Skin of body (tissue), 1 donor: ENCODE measurements at regions not wholly inside any gene's neighbourhood (a gene's known extent, or its start where the extent isn't known, plus 50 kb on each side); places are given as distances from the start of the nearest gene placed in this dataset.
"Not testable (repeated sequence)": the region's sequence is repeated elsewhere in the genome, so short reads cannot be mapped to it uniquely, and the experiment has no call there.

Experiments
- DNase-seq: peaks from one replicate; lab custom pipeline; 2025; lab: John Stamatoyannopoulos, UW

DNA sequence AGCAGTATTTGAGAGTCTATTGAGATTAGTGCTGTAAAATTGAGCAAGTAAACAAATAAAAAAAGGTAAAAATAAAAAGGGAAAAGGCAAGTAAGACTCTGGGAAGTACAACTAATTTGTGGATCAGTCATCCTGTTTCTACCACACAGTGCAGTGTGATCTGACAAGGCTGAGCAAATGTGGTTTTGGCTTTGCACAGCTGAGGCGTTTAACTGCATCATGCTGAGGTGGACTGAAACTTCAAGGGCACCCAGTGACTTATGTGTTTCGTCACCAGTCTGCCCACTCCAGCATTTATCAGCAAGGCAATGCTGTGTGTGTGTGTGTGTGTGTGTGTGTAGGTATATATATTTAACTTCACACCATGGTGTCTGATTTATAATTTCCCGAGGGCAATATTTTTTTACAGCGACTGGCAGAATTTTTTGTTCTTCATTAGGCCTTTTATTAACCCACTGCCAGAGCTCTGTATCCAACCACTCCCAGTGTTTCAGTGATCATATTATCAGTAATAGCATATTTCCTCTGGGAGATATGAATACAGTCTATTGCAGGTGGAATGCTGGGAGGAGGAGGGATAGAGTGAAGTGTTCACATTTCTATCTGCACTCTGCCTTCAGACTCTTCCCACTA, 131.5 kb upstream of the SATB1 start:
- DNase-seq: no peak

- DNase-seq: no peak
Measured at GRCh38 chr3:18556001-18556408, 130.9 kb upstream of the SATB1 start.

DNA sequence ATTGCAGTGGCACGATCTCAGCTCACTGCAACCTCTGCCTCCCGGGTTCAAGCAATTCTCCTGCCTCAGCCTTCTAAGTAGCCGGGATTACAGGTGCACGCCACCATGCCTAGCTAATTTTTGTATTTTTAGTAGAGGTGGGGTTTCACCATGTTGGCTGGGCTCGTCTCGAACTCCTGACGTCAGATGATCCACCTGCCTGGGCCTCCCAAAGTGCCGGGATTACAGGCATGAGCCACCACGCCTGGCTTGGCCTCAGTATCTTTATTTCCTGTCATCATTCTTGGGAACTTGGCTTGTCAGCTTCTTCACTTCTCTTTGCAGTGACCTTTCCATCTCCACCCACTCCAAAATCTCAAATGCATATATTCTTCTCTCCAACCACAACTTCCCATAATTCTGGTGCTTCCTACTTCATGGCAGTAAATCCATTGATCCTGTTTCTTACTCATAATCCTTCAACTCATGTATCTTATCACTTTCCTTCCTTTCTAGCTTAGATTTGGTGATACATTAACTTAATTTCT, 127.5 kb upstream of the SATB1 start:
- not testable (repeated sequence) for DNase-seq

DNA sequence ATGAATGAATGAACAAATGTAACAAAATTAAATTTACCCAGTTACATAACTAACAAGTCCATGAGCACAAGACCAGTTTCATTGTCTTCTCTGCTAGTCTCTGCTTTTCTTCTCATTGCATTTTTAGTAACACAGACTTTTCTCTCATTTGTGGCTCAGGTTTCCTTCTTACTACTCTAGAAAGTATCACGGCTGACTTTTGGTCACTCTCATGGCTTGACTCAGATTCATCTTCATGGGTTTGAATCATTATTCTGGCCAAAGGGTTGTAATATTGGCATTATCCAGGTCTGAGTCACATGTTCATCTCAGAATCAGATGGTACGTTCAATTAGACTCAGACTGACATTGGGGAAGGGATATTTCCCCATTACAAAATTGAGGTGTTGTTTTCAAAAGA, 121.5 kb upstream of the SATB1 start:
- no peak for DNase-seq

DNA sequence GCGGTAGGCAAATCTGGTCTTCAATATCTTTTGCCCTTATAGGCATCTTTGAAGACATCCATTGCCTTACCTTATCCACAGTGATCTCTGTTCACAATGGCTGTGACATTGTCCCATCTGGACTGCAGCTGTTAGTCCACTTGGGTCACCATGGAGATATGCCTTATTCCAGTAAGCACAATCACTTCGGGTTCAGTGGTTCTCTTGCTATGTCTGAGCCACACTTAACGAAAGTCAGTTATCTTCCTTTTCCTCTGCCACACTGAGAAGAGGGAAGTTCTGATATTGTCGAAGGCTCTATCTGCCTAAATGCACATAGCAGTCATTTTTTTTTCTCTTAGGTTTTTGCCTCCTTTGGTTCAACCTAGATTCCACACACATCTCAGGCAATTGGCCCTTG, 119.0 kb upstream of the SATB1 start:
- no peak for DNase-seq

DNA sequence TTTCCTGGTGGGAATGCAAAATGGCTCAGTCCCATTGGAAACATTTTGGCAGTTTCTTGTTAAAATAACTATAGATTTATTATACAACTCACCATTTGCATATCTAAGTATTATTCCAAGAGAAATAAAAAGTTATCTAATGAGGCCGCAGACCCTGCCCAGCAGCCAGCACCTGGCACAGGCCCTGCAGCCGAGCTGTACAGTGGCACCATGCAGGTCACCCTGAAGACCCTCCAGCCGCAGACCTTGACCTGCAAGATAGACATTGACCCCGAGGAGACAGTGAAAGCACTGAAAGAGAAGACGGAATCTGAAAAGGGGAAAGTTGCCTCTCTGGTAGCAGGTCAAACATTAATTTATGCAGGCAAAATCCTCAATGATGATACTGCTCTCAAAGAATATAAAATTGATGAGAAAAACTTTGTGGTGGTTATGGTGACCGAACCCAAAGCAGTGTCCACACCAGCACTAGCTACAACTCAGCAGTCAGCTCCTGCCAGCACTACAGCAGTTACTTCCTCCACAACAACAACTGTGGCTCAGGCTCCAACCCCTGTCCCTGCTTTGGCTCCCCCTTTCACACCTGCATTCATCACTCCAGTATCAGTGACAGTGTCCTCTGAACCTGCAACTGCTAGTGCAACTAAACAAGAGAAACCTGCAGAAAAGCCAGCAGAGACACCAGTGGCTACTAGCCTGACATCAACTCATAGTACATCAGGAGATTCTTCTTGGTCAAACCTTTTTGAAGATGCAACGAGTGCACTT, 113.5 kb upstream of the SATB1 start:
- DNase-seq: no peak

GRCh38 chr3:18533039-18533438, 107.9 kb upstream of the SATB1 start:
- DNase-seq: no peak

DNA sequence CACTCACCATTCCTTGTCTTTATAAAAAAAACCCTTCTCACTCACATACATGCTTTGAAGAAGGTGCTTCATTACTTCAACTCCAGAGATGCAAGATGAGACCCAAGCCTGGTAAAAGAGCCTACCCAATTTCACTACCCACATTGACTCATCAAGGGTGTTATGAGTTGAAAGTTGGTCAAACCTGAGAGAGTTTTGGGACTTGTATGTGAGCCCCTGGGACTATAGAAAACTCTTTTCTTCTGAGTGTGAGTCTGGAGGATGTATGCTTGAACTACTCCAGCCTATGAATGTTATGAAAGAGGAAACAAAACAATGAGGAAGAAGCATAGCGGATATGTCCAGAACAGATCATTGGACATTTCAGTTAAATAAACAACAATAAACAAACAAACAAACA, 106.5 kb upstream of the SATB1 start:
- no peak for DNase-seq

- DNase-seq: no peak
Measured at GRCh38 chr3:18529631-18530030, 104.5 kb upstream of the SATB1 start.

DNA sequence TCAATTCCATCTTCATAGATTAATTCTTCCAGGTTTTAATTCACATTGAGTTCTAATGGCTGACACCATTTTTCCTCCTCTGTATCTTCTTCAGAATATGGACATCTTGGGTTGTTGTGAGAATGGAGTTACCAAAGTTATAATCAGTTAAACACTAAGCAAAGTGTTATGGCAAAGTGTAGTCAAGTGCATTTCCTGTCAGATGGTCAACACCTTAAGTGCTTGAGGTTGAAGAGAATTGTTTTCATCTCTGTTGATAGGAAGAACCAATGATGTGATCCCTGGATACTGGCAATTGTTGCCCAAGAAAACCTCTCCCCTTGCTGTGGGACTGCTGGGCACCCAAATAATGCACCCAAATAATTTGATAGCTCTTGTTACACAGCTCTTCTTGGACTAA, 102.6 kb upstream of the SATB1 start:
- DNase-seq: no peak

DNA sequence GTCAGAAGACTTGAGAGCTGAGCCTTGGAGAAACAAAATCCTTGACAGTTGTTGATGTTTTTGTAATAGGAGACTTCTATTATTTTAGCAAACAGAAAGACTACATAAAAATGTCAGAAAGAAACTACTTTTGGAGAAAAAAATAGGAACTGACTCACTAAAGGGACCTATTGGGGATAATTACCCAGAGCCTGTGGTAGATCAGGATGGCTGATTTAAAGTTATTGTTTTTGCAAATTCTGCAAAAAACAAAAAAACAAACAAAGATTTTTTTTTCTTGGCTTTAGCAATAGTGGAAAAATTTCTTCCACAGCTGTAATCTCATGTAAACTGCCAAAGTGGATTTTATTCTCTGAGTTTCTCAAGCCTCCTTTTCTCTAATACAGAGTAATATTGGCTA, 101.5 kb upstream of the SATB1 start:
- DNase-seq: no peak

GRCh38 chr3:18516170-18516569, 91.0 kb upstream of the SATB1 start:
- DNase-seq: not testable (repeated sequence)

GRCh38 chr3:18513091-18513490, 88.0 kb upstream of the SATB1 start:
- no peak for DNase-seq

DNA sequence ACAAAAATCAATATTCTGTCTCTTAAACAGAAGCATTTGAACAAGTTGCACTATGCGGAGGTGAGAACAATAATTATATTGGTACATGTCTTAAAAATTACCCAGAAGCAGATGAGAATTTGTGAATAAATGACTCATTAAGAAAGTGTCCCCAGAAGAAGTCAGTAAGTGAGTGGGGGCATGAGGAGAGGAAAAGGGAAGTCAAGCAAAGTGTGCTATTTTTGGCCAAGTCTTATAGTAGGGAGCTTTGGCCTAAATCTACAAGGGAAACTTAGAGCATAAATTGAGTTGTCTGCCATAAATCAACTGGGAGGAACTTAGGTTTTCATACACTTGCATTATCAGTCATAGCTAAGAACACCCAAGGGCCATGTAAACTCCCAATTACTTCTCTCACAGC, 86.9 kb upstream of the SATB1 start:
- DNase-seq: no peak

DNA sequence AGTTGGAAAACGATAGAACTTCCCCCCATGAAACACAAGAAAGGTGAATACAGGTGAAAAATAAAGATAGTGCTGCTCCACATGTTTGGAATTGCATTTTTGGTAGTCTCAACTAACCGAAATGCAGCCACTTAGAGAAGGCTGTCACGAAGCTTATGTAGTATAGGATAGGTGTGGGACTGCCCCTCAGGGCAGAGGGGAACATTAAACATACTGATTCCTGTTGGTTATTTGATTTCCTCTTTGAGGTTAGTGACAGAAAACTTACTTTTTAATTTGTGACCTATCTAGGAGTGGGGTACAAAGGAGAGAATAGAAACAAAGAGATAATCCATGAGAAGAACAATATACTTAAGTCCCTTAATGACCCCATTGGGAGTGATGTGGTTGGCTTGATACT, 85.8 kb upstream of the SATB1 start:
- no peak for DNase-seq

DNA sequence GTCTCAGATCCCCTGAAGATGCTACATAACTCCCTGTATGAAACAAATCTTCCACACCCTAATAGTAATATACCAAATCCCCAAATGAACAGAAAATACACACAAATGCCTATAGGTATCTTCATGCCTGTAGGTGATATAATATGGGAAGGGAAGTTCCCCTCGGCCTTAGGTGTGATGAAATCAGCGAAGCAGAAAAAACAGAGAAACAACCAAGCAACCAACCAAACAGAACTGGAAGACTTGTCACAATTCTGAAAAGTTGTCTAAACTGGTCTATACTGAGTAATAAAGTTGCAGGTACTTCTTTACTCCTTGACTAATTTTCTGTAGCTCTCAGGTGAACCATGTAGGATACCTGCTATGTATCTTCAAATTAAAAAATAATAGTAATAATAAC, 82.2 kb upstream of the SATB1 start:
- DNase-seq: no peak

DNA sequence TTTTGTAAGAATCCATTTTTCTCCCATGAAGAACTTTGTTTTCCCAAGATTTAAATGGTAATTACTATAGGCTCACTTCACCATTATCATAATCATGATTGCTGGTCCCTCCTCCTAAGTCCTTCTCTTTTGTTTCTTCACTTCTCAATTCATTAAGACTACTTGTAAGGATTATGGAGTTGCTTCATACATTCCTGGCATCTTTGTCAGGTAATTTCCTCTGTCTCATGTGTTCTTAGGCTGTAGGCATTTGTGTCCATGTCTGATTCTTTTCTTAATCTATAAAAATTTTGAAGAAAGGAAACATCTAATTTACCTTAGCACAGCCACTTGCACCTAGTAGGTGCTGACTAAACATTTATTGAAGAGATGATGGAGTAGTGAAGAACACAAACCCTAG, 79.9 kb upstream of the SATB1 start:
- DNase-seq: no peak

- DNase-seq: no peak
Measured at GRCh38 chr3:18501679-18502343, 76.7 kb upstream of the SATB1 start.

GRCh38 chr3:18500322-18500721, 75.2 kb upstream of the SATB1 start:
- DNase-seq: no peak

- DNase-seq: no peak
Measured at GRCh38 chr3:18499301-18499700, 74.2 kb upstream of the SATB1 start.

DNA sequence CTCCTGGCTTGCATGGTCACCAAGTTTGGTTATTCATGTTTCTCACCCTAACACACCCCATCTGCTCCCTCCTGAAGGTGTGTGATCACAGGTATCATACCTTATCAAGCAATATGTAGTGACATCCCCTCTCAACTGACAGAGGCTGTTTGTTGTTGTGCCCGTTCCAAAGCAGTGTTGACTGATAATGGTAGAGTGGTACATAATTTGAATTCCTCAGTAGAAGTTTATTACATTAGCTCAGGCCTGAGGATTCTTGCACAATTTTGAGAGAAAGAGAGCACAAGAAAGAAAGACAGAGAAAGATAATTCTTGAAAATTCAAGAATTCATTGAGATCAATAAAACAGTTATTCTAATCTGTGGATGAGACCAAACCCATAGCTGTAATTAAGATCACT, 69.1 kb upstream of the SATB1 start:
- DNase-seq: no peak

GRCh38 chr3:18489939-18490338, 64.8 kb upstream of the SATB1 start:
- DNase-seq: no peak

GRCh38 chr3:18483226-18483625, 58.1 kb upstream of the SATB1 start:
- DNase-seq: no peak
